Ovary (tissue), 7 donors: ENCODE measurements at regions not wholly inside any gene's neighbourhood (a gene's known extent, or its start where the extent isn't known, plus 50 kb on each side); places are given as distances from the start of the nearest gene placed in this dataset.

Source experiments
- DNase-seq, 5 donors: peaks; one replicate each; pipeline ENCODE4 v3.0.0-alpha.2; 2019 to 2020
- H3K27ac ChIP-seq, 2 donors: fragments of 200-600 bp; one replicate each; pipeline versions ENCODE4 v1.5.1 to v1.8.0; 2019 to 2022
- H3K27me3 ChIP-seq: fragments of 200-600 bp; one replicate; pipeline ENCODE4 v1.8.0; 2022
- H3K36me3 ChIP-seq: fragments of 200-600 bp; sonication (generic); one replicate; pipeline ENCODE4 v1.5.1; 2019
- H3K4me1 ChIP-seq: one replicate; pipeline ENCODE4 v1.8.1; 2013; ENCODE audit warnings: mild to moderate bottlenecking, moderate library complexity; ENCODE audit not compliant: insufficient read depth
- H3K4me3 ChIP-seq: fragments of 200-600 bp; sonication (generic); one replicate; pipeline ENCODE4 v1.5.1; 2017
- H3K9me3 ChIP-seq, 2 donors: fragments of 200-600 bp in 1 of 2; sonication (generic) in 1 of 2; one replicate each; pipeline versions ENCODE4 v1.5.1 to v1.8.1; 2013 to 2019; ENCODE audit warnings: mild to moderate bottlenecking in 1 of 2, moderate library complexity in 1 of 2
- CTCF ChIP-seq, 3 donors: fragments of 450-650 bp in 2 of 3; fragments of 200-600 bp in 1 of 3; IDR thresholded peaks; one replicate each; pipeline versions ENCODE4 v1.5.1 to v1.8.0; 2016 to 2022; ENCODE audit warnings: antibody characterized with exemption in 3 of 3, mild to moderate bottlenecking in 1 of 3
- EP300 ChIP-seq: sonication (generic); formaldehyde crosslinking; IDR thresholded peaks from one replicate; pipeline ENCODE4 v1.6.1; 2017; ENCODE audit warnings: antibody characterized with exemption
- POLR2A ChIP-seq: fragments of 450-650 bp; IDR thresholded peaks from one replicate; pipeline ENCODE4 v1.6.1; 2017; ENCODE audit warnings: antibody characterized with exemption, mild to moderate bottlenecking, moderate library complexity
- WGBS, 3 donors: extraction: QIAGEN DNeasy Blood & Tissue Kit in 1 of 3; methylation state at CpG; one replicate each; pipeline versions ENCODE4 v1.1.5 to v1.1.7; 2013 to 2017; 5-methylcytosine and 5-hydroxymethylcytosine counted together
- intact Hi-C, 4 donors: fragments of 100-400 bp; cut with DNase I; formaldehyde crosslinking; loops; one replicate each; pipeline versions ENCODE4 v1.11.0 to v1.15.1; 2022 to 2023
- donor health status: DM: no; HTN: no; CAD: no; lungs with moderate emphysema.
- donor health status: DM: no; HTN: no; CAD: no.
- donor health status: Bipolar disorder and iron deficiency.
- donor health status: DM: no; HTN: no; CAD: no.
- donor health status: DM: yes; HTN: yes; CAD: no.

- 8 to 18% (median 14%) methylated on average over 2 of the region's 2 CpGs for WGBS, 3 donors
- Histone ChIP-seq H3K4me3 (no peak overlapping the region), H3K4me1 (no peaks in the 10 kb centered on the region), H3K27ac (no peak overlapping the region), H3K36me3 (no peaks in the 10 kb centered on the region), H3K9me3 (no peaks in the 10 kb centered on the region), H3K27me3 (no peaks in the 10 kb centered on the region)
- no peak for DNase-seq
- TF ChIP-seq EP300: no peak
- no peak for TF ChIP-seq POLR2A
- no peak for TF ChIP-seq CTCF (IDR thresholded peaks at IDR 0.05)
- intact Hi-C loops: no loop called here
These were observed 488.6 kb downstream of the CSNK1G3 start for GRCh38 chr5:124000538-124000937.

GRCh38 chr5:123997462-123998215, 485.7 kb downstream of the CSNK1G3 start:
- H3K4me1 ChIP-seq: no peaks in the 10 kb centered on the region
- no peaks in the 10 kb centered on the region for H3K9me3 ChIP-seq
- intact Hi-C loops: no loop called here
- no peak overlapping the region for H3K27ac ChIP-seq
- H3K27me3 ChIP-seq: no peaks in the 10 kb centered on the region
- DNase-seq: no peak
- TF ChIP-seq CTCF (IDR thresholded peaks at IDR 0.05) (no peak), POLR2A (no peak), EP300 (no peak)
- WGBS, 3 donors: 51 to 53% (median 51%) methylated on average over 7 of the region's 7 CpGs
- no peaks in the 10 kb centered on the region for H3K36me3 ChIP-seq
- no peak overlapping the region for H3K4me3 ChIP-seq

DNA sequence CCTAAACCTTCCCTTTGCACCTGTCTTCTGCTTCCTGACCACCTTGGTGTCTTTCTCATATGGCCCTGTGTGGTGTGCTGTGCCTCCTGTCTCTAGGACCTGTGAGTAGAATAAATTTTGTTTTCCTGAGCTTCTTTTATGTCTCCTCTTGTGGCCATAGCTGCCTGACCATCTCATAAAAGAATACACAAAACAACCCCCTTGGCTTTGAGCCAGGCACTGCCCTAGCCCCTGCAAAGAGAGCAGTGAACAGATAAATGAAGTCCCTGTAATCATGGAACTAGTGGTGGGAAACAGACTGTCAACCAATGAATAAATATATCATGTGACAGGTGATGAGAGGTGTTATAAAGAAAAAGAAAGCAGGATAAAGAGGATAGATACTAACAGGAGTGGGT, 485.1 kb downstream of the CSNK1G3 start:
- Histone ChIP-seq H3K27me3 (no peaks in the 10 kb centered on the region), H3K4me3 (no peak overlapping the region), H3K9me3 (no peaks in the 10 kb centered on the region), H3K4me1 (no peaks in the 10 kb centered on the region), H3K27ac (no peak overlapping the region), H3K36me3 (no peaks in the 10 kb centered on the region)
- no peak for DNase-seq
- intact Hi-C loops: no loop called here
- TF ChIP-seq CTCF (IDR thresholded peaks at IDR 0.05) (no peak), EP300 (no peak), POLR2A (no peak)

DNA sequence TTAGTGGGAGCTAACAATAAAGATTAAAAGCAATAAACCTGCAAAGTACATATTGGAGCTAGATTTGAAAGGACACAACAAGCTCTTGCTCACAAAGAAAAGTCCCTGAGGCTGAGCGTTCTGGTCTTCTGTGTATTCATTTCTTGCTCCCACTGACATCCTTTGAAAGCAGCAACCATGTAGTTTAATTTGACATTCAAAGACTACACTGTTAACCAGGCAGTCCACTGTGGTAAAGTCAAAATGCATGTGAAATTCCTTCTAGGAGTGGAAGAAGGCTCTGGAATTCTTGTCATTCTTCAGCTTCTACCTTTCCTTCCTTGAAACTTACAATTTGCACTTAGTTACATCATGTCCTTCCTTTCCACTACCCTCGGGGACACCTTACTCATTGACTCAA, 480.7 kb downstream of the CSNK1G3 start:
- no peaks in the 10 kb centered on the region for H3K36me3 ChIP-seq
- H3K4me3 ChIP-seq: no peak overlapping the region
- H3K27me3 ChIP-seq: no peaks in the 10 kb centered on the region
- H3K4me1 ChIP-seq: no peaks in the 10 kb centered on the region
- intact Hi-C loops: no loop called here
- no peak overlapping the region for H3K27ac ChIP-seq
- no peaks in the 10 kb centered on the region for H3K9me3 ChIP-seq
- TF ChIP-seq CTCF (IDR thresholded peaks at IDR 0.05): no peak
- no peak for TF ChIP-seq POLR2A
- no peak for TF ChIP-seq EP300
- whole genome bisulfite sequencing, 3 donors: 80 to 86% (median 81%) methylated on average over 2 of the region's 2 CpGs
- DNase-seq: no peak
